Activated CD4-positive, alpha-beta T cell treated with anti-CD3 and anti-CD28 coated beads for 24 hours (primary cell): ENCODE measurements at regions not wholly inside any gene's neighbourhood (a gene's known extent, or its start where the extent isn't known, plus 50 kb on each side); places are given as distances from the start of the nearest gene placed in this dataset.
"Not testable (repeated sequence)": the region's sequence is repeated elsewhere in the genome, so short reads cannot be mapped to it uniquely, and the experiment has no call there.

Source experiments
- DNase-seq, 2 donors: peaks; one replicate each; pipeline ENCODE4 v3.0.0-alpha.2; 2020; ENCODE audit warnings: low read depth in 2 of 2

DNA sequence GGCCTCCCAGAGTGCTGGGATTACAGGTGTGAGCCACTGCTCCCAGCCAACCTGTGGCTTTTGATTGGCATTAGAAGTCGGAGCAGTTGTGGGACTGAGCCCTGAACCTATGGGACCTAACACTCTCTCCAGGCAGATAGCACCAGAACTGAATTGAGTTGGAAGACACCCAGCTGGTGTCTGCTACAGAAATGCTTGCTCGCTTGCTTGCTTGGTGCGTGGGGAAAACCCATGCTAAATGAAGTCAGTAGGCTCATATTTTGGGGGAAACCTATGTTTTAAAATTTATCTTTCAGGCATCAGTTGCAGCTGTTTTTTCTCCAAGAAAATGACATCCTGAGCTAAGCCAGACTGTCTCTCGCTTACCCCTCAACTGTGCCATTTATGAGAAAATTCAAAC is 158.5 kb upstream of the RFC3 start:
- DNase-seq: no peak

DNA sequence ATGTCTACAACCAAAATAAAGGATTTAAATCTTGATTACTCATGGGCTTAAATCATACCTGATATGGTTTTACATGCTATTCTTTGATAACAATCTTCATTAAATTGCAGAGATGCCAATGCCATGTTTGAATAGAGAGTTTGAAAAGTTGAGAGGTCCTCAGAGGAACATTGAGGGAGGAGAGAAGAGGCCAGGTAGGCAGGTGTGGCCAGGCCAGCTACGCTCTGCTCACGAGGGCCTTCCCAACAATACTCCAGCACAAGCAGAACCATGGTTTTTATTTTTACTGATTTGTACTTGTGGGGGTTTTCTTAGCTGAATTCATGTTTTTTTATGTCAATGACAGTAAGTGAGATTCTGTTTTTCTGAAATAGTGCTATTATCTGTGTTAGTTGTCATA is 158.1 kb upstream of the RFC3 start:
- DNase-seq: no peak

DNA sequence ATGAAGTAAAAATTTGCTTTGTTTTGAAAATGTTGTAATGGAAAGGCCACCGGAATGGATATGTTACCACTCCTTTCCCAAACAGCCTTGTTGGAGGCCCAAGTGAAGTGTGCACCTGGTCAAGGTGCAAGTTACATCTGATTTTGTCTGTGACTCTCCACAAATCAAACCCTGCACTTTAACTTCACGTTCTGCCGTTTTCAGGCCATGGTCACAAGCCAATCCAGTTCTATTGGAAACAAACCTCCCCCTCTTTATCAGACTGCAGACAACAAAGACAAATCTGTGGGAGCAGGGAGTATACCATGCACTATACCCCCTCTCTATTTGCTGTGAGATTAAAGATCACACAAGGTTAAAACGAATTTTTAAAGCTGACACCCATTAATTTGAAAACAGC is 155.6 kb upstream of the RFC3 start:
- no peak for DNase-seq

DNA sequence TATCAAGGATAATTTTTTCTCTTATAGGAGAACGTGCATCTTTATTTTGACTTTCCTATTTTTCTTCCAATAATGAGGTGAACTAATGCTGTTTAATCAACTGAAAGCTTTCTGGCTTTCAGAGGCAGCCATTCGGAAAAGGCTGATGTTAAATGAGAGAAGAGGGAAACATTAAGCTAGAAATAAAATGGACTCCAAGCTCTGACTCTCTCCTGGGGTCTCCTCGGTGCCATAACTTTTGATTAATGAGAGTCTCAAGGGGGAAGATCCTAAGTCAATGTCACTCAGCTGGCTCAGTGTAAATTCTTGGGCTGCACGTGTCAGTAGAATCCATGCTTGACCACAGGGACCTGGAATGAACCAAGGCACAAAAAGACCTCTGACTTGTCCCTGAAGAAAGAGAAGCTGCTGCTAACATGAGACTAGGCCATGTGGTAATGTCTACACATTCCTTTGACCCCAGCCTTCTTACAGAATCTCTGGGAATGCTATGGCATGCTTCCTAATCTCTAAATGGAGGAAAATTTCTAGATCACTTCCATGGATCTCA is 152.2 kb upstream of the RFC3 start:
- no peak for DNase-seq

DNA sequence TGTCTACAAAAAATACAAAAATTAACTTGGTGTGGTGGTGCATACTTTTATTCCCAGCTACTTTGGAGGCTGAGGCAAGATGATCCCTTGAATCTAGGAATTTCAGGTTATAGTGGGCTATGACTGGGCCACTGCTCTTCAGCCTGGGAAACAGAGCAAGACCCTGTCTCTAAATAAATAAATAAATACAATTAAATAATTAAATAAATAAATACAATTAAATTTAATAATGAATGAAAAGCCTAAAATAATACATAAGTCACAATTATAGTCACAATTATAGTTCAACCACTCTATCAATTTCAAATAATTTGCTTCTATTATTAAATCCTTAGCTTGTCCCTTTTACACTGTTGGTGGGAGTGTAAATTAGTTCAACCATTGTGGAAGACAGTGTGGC is 146.4 kb upstream of the RFC3 start:
- DNase-seq: no peak

DNA sequence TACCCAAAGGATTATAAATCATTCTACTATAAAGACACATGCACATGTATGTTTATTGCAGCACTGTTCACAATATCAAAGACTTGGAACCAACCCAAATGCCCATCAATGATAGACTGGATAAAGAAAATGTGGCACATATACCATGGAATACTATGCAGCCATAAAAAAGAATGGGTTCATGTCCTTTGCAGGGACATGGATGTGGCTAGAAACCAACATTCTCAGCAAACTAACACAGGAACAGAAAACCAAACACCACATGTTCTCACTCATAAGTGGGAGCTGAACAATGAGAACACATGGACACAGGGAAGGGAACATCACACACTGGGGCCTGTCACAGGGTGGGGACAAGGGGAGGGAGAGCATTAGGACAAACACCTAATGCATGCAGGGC is 145.9 kb upstream of the RFC3 start:
- not testable (repeated sequence) for DNase-seq

DNA sequence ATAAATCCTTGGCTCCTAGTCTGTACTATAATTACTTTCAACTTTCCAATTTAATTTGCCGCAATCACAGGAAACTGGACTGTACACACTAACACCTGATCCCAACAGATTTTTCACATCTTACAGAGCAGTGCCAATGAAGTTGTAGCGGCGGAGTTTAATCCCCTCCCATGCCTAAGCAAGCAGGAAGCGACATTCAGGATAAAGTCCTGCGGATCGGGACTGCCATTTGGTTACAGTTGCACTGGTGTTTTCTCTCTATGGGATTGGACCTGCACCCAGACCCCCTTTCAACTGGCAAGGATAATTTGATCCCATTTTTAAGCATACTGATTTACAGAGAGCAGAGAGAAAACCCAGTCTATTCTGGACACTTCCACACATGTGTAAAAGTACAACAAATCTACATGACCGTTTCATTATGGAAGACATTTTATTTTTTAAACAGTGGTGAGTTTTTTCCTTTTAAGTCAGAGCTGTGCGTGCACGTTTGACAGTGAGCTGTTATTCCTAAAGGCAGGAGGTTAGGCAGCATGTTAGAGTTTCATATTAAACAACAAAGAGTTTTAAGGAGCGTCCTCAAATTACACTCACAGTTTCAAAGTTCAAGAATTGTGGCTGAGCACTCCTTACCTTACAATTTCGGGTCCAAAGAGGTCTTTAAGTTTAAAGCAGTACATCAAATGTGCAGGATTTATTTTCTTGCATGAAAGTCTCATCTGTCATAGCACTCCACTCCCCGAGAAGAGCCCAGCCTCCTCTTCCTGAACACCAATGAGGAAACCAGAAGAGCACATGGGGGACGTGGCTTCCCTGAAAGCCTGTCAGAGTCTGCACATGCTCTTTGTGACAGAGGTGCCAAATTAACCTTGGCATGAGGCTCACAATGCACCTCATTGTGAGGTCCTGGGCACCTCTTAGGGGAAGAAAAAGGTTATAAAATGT is 141.6 kb upstream of the RFC3 start:
- DNase-seq: no peak

DNA sequence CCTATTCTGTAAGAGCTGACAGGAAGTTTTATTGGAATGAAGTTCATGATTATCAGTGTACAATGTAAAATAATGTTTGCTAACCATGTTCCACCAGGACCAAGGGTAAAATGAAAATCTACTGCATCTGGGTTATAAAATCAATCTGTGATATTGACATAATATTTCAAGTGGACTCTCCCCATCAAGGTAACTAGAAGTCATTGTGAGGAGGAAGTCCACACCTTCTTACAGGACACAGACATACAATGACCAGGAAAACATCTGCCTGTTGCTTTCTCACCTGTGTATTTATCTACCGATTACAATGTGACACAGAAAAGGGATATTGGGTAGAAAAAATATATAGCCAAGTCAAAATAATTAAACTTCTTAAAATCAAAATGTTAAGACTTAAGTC is 140.7 kb upstream of the RFC3 start:
- no peak for DNase-seq

DNA sequence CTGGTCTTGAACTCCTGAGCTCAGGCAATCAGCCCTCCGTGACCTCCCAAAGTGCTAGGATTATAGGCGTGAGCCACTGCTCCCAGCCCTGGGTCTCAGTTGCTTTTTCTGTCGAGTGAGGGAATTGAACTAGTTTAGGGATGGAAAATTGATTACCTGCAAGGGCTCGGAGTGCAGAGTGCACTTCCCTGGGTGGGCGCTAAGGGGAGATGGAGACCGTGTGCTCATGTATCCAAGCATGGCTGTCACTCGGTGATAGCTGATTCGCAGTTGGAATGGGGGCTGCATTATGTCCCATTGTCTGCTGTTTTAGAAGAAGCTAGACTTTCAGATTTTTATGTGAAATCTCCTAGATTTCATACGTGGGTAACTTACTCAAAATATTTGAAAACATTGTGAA is 139.9 kb upstream of the RFC3 start:
- DNase-seq: no peak

DNA sequence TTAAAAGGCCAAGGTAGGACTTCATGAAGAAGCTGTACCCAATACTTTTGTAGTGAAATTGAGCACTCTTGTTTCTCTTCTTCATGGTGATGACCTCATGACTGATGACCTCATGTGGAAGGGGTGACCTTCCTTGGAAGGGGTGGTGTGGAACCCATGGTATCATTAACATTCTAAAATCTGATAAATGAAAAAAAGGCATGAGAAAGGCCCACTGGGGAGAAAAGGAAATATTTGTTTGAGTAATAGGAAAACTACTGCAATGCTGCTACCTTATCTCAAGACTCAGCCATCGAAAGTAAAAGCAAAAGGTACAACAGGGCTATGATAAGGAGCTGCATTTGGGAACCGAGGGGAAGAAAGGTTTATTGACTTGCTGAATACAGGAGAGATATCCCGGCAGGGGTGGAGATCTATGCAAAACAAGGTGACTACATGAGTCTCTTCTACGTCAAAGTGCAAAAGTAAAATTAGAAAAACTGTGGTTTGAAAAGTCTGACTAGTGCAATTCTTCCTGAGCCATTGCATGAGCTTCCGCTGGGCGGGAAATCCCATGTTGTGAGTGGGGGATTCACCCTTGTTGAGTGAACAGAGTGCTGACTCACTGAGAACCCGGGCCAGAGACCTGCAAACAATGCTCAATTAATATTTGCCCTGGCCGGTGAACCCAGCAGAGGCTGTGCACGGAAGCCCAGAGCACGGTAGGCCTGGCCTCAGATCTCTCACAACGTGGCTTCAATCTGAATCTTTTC is 138.9 kb upstream of the RFC3 start:
- peak; percentile 61 to 65 for DNase-seq

DNA sequence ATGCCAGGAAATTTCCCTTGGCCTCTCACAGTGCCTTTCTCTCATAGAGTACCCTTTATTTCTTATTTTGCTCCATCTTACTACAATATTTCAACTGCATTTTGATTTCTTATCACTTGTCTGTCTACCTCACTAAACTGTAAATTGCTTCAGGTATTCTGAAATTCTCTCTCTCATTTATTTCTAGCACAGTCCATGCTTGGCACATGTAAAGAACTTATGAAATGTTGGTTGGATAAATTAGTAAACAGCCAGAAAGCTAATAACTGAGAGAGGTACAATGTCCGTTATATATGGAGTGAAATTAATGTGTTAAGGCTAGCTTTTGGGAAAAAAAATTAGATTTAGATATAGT is 138.3 kb upstream of the RFC3 start:
- DNase-seq: no peak

DNA sequence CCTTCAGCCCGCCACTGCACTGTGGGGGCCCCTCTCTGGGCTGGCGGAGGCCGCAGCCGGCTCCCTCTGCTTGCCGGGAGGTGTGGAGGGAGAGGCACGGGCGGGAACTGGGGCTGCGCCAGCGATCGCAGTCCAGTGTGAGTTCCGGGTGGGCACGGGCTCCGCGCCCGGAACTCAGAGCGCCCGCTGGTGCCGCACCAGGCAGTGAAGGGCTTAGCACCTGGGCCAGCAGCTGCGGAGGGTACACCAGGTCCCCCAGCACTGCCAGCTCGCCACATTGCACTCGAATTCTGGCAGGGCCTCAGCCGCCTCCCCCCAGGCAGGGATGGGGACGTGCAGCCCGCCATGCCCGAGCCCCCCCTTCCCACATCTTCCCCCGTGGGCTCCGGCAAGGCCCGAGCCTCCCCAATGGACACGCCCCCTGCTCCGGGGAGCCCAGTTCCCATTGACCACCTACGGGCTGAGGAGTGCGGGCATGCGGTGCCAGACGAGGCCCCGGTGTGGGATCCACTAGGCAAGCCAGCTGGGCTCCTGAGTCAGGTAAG is 135.9 kb upstream of the RFC3 start:
- no peak for DNase-seq

DNA sequence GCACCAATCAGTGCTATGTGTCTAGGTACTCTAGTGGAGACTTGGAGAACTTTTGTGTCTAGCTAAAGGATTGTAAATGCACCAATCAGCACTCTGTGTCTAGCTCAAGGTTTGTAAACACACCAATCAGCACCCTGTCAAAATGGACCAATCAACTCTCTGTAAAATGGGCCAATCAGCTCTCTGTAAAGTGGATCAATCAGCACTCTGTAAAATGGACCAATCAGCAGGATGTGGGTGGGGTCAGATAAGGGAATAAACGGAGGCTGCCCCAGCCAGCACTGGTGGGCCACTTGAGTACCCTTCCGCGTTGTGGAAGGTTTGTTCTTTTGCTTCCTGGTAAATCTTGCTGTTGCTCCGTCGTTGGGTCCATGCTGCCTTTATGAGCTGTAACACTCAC is 135.3 kb upstream of the RFC3 start:
- not testable (repeated sequence) for DNase-seq

DNA sequence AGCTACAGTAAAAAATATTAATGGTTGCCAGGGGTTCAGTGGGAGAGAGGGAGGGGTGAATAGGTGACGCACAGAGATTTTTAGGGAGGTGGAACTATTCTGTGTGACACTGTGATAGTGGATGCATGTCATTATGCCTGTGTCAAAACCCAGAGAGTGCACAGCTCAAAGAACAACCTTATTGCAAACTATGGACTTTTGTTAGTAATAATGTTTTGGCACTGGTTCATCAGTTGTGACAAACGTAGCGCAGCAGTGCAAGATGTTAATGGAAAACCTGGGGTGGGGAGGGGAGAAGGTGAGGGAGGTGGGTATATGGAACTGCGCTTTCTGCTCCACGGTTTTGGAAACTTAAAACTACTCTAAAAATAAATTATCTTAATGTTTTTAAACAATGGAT is 134.6 kb upstream of the RFC3 start:
- DNase-seq: no peak

DNA sequence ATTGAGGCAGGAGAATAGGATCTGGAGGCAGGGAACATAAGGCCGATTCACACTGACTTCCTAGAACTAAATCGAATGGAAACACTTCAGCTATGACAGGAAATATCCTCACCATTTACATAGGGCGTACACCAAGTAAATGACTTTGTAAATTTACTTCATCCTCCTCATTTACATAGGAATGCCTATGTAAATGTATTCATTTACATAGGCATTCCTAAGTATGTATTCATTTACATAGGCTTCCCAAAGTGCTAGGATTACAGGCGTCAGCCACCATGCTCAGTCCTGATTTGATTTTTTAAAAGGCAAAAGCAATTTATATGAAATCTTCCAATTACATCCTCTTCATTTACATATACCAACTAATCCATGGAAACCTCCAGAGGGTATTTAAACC is 133.1 kb upstream of the RFC3 start:
- no peak for DNase-seq

DNA sequence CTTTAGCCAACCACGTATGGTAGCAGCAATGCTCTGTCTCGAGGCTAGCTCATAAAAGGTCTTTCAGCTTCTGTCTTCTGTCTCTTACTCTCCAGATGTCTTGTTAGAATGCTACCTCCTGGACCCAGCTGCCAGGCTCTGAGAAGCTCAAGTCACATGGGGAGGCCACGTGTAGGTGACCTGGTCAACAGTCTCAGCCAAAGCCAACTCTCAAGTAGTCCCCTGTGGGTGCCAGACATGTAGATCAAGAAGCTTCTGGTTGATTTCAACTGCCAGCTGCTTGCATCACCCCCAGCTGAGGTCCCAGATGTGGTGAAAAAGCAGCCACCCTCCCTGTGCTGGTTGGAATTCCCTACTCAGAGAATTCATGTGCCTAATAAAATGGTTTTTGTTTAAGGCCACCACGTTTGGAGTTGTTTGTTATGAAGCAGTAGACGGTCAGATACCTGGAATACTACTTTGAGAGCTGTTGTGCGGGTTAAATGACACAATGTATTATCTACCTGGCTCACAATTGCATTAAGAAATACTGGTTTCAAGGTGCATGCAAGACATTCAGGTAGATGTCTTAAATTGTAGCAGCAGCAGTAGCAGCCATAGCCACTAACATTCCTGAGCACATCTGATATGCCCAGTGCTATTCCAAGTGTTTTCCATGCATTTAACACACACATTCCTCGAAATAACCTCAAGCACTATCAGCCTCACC is 131.0 kb upstream of the RFC3 start:
- DNase-seq: no peak

DNA sequence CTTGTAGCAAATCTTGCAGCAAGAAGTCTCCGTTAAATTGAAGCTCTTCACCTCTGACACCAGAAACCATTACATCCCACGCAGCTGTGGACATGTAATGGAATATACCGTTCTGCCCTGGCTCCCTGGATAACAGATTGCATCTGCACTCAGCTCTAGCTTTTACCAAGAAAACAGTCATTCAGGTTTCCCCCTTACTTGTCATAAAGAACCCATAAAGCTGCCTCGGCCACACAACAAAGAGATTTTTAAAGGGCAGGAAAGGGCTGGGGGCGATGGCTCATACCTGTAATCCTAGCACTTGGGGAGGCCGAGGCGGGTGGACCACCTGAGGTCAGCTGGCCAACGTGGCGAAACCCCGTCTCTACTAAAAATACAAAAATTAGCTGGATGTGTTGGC is 127.6 kb upstream of the RFC3 start:
- no peak for DNase-seq

DNA sequence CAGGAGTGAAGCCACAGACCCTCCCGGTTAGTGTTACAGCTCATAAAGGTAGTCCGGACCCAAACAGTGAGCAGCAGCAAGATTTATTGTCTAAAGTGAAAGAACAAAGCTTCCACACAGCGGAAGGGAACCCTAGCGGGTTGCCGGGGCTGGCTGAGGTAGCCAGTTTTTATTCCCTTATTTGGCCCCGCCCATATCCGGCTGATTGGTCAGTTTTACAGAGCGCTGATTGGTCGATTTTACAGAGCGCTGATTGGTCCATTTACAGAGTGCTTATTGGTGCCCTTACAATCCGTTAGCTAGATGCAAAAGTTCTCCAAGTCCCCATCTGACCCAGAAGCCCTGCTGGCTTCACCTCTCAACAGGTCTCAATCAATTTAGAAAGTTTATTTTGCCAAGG is 126.0 kb upstream of the RFC3 start:
- DNase-seq: no peak

DNA sequence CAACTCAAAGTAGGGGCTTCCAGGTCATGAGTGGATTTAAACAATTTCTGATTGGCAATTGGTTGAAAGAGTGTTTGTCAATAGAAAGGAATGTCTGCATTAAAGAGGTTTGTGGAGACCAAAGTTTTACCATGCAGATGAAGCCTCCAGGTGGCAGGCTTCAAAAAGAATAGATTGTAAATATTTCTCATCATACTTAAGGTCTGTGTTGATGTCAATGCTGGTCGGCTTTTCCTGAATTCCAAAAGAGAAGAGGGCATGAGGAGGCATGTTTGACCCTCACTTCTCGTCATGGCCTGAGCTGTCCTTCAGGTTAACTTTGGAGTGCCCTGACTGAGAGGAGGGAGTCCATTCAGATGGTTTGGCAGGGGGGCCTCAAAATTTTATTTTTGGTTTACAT is 125.4 kb upstream of the RFC3 start:
- DNase-seq: no peak

DNA sequence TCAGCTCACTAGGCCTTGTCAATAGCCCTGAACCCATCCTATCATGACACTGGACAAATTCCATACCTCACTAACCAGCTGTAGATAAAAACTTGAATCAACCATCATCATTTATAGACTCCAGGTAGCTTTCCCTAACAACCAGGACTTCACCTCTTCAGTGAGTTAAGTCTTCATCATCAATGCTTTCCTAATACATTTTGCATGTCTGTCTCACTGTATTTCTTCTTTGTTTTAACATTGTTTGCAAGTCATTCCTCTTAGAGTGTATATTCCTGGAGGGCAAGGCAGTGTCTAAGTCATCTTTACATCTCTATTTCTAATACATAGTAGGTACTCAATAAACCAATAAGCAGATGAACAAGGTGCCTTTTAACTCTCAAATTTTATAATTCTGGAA is 123.4 kb upstream of the RFC3 start:
- no peak for DNase-seq

DNA sequence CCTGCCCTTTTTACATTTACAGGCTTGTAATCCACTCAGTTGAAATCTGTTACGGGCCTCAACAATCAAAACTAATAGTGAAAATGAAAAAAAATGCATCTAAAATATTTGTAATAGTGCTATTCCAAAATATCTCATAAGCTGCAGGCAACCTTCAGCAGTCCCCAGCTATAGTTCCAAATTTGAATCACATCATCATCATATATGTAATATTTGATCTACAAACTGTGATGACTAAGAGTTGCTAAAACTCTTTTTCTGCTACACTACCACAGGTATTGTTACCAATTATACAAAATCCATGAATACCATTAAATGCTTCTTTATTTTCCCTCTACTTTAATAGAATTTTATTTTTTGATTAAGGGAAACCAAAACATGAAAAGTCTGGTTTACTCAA is 121.4 kb upstream of the RFC3 start:
- no peak for DNase-seq

DNA sequence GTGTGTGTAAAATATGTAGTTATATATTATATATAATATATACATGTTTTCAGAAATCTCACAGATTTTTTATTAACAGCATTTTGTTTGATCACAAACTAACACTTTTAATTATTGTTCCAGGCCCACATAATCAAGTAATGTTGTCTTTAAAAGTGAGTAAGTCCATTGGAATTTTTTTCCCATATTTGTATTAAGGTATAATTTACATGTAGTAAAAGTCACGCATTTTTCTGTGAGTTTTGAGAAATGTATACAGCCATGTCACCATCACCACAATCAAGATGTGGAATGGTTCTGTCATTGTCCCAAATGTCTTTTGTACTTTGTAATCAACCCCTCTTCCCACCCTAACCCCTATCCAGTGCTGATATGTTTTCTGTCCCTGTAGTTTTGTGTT is 120.0 kb upstream of the RFC3 start:
- no peak for DNase-seq
